Sigmoid colon (tissue), 6 donors: ENCODE measurements at regions not wholly inside any gene's neighbourhood (a gene's known extent, or its start where the extent isn't known, plus 50 kb on each side); places are given as distances from the start of the nearest gene placed in this dataset.

Source experiments
- DNase-seq: peaks from one replicate; pipeline ENCODE4 v3.0.0-alpha.2; 2019
- H3K27ac ChIP-seq, 4 donors: fragments of 200-600 bp; sonication (generic); one replicate each; pipeline ENCODE4 v1.5.1; 2016 to 2019; ENCODE audit warnings: mild to moderate bottlenecking in 1 of 4
- H3K27me3 ChIP-seq, 3 donors: fragments of 200-600 bp; sonication (generic); one replicate each; pipeline ENCODE4 v1.5.1; 2019; ENCODE audit warnings: mild to moderate bottlenecking in 1 of 3
- H3K36me3 ChIP-seq, 4 donors: fragments of 200-600 bp; sonication (generic); one replicate each; pipeline ENCODE4 v1.5.1; 2016 to 2019
- H3K4me1 ChIP-seq, 4 donors: fragments of 200-600 bp; sonication (generic); one replicate each; pipeline ENCODE4 v1.5.1; 2017 to 2019
- H3K4me3 ChIP-seq, 4 donors: fragments of 200-600 bp; sonication (generic); one replicate each; pipeline ENCODE4 v1.5.1; 2017 to 2019; ENCODE audit warnings: mild to moderate bottlenecking in 2 of 4, moderate library complexity in 1 of 4
- H3K9me3 ChIP-seq, 4 donors: fragments of 200-600 bp in 3 of 4; sonication (generic) in 3 of 4; one replicate each; pipeline versions ENCODE4 v1.5.1 to v1.6.1; 2013 to 2019
- CTCF ChIP-seq, 4 experiments: fragments of 450-650 bp in 3 of 4; fragments of 200-600 bp in 1 of 4; IDR thresholded peaks; one replicate each; pipeline ENCODE4 v1.5.1; 2016 to 2019; ENCODE audit warnings: antibody characterized with exemption in 4 of 4, mild to moderate bottlenecking in 3 of 4, moderate library complexity in 2 of 4
- EP300 ChIP-seq, 4 donors: sonication (generic); formaldehyde crosslinking; IDR thresholded peaks; one replicate each; pipeline ENCODE4 v1.6.1; 2017; ENCODE audit warnings: antibody characterized with exemption in 4 of 4
- POLR2A ChIP-seq, 2 donors: fragments of 450-650 bp; IDR thresholded peaks; one replicate each; pipeline ENCODE4 v1.6.1; 2016; ENCODE audit warnings: antibody characterized with exemption in 2 of 2, mild to moderate bottlenecking in 2 of 2, moderate library complexity in 2 of 2
- POLR2AphosphoS5 ChIP-seq, 4 donors: sonication (generic); formaldehyde crosslinking; IDR thresholded peaks; one replicate each; pipeline ENCODE4 v1.6.1; 2017; ENCODE audit warnings: antibody characterized with exemption in 4 of 4
- WGBS, 2 donors: extraction: QIAGEN DNeasy Blood & Tissue Kit; methylation state at CpG; one replicate each; pipeline ENCODE4 v1.1.7; 2013; 5-methylcytosine and 5-hydroxymethylcytosine counted together
- intact Hi-C: fragments of 100-400 bp; cut with DNase I; formaldehyde crosslinking; loops from one replicate; pipeline ENCODE4 v1.15.1; 2023
- donor health status: healthy with polysubstance abuse.
- donor health status: healthy.

- Histone ChIP-seq H3K4me3 (no peak overlapping the region), H3K36me3 (no peaks in the 10 kb centered on the region), H3K27me3 (no peaks in the 10 kb centered on the region), H3K27ac (no peak overlapping the region), H3K4me1 (no peaks in the 10 kb centered on the region), H3K9me3 (peaks cover 0 to 8% (median 5%) of the 10 kb centered on the region in 4 donors)
- intact Hi-C loops, result no loop called here
- 59 to 70% methylated on average over 9 of the region's 9 CpGs for WGBS, 2 donors
- no peak for TF ChIP-seq EP300 (IDR thresholded peaks at IDR 0.05)
- DNase-seq, result peak; percentile 50
These were observed 96.9 kb upstream of the PPP2R2D start for GRCh38 chr10:131803860-131804425.

GRCh38 chr10:131804551-131805295, 96.1 kb upstream of the PPP2R2D start:
- Histone ChIP-seq H3K27me3 (peaks cover 0 to 4% (median 0%) of the 10 kb centered on the region in 3 donors), H3K4me3 (no peak overlapping the region), H3K4me1 (no peaks in the 10 kb centered on the region), H3K27ac (no peak overlapping the region), H3K9me3 (peaks cover 0 to 3% (median under 1%) of the 10 kb centered on the region in 4 donors), H3K36me3 (no peaks in the 10 kb centered on the region)
- intact Hi-C loops, result no loop called here
- WGBS, 2 donors, result 88 to 89% methylated on average over 20 of the region's 20 CpGs
- TF ChIP-seq EP300 (IDR thresholded peaks at IDR 0.05), result no peak
- TF ChIP-seq CTCF (IDR thresholded peaks at IDR 0.05), result no peak
- TF ChIP-seq POLR2A (IDR thresholded peaks at IDR 0.05), result no peak
- TF ChIP-seq POLR2AphosphoS5 (IDR thresholded peaks at IDR 0.05), result no peak
- DNase-seq, result peak; percentile 53

- Histone ChIP-seq H3K9me3 (no peaks in the 10 kb centered on the region), H3K36me3 (no peaks in the 10 kb centered on the region), H3K4me1 (no peaks in the 10 kb centered on the region), H3K27me3 (peaks cover 0 to 7% (median 0%) of the 10 kb centered on the region in 3 donors), H3K27ac (no peak overlapping the region), H3K4me3 (no peak overlapping the region)
- peak; percentile 27 for DNase-seq
- 88% methylated on average over 4 of the region's 4 CpGs for WGBS, 2 donors
- intact Hi-C loops, result no loop called here
- TF ChIP-seq POLR2A (IDR thresholded peaks at IDR 0.05) (no peak), CTCF (IDR thresholded peaks at IDR 0.05) (no peak), EP300 (IDR thresholded peaks at IDR 0.05) (no peak), POLR2AphosphoS5 (IDR thresholded peaks at IDR 0.05) (no peak)
These were observed 95.1 kb upstream of the PPP2R2D start for GRCh38 chr10:131805696-131806095.

GRCh38 chr10:131806146-131806545, 94.7 kb upstream of the PPP2R2D start:
- no peak overlapping the region for H3K27ac ChIP-seq
- intact Hi-C loops, result no loop called here
- H3K4me1 ChIP-seq, result no peaks in the 10 kb centered on the region
- H3K27me3 ChIP-seq, result peaks cover 0 to 12% (median 0%) of the 10 kb centered on the region in 3 donors
- DNase-seq, result peak; percentile 12
- TF ChIP-seq EP300 (IDR thresholded peaks at IDR 0.05) (no peak), POLR2A (IDR thresholded peaks at IDR 0.05) (no peak)
- WGBS, 2 donors, result 82 to 85% methylated on average over 10 of the region's 10 CpGs
- no peaks in the 10 kb centered on the region for H3K9me3 ChIP-seq
- H3K36me3 ChIP-seq, result no peaks in the 10 kb centered on the region
- H3K4me3 ChIP-seq, result no peak overlapping the region

GRCh38 chr10:131806646-131807317, 94.0 kb upstream of the PPP2R2D start:
- Histone ChIP-seq H3K27ac (no peak overlapping the region), H3K9me3 (no peaks in the 10 kb centered on the region)

GRCh38 chr10:131808370-131808930, 92.4 kb upstream of the PPP2R2D start:
- DNase-seq, result peak; percentile 38
- intact Hi-C loops, result no loop called here

More at GRCh38 chr10:131806646-131807317, 94.0 kb upstream of the PPP2R2D start:
- H3K36me3 ChIP-seq, result no peaks in the 10 kb centered on the region
- 79 to 85% methylated on average over 24 of the region's 24 CpGs for WGBS, 2 donors
- DNase-seq, result peak; percentile 35
- intact Hi-C loops, result no loop called here
- H3K4me1 ChIP-seq, result no peaks in the 10 kb centered on the region
- H3K4me3 ChIP-seq, result no peak overlapping the region
- TF ChIP-seq EP300 (IDR thresholded peaks at IDR 0.05), result no peak
- peaks cover 0 to 16% (median 0%) of the 10 kb centered on the region in 3 donors for H3K27me3 ChIP-seq

More at GRCh38 chr10:131808370-131808930, 92.4 kb upstream of the PPP2R2D start:
- H3K27ac ChIP-seq, result no peak overlapping the region
- H3K4me1 ChIP-seq, result no peaks in the 10 kb centered on the region
- no peaks in the 10 kb centered on the region for H3K9me3 ChIP-seq
- H3K36me3 ChIP-seq, result no peaks in the 10 kb centered on the region
- no peak overlapping the region for H3K4me3 ChIP-seq
- WGBS, 2 donors, result 78 to 86% methylated on average over 10 of the region's 10 CpGs
- TF ChIP-seq EP300 (IDR thresholded peaks at IDR 0.05) (no peak), CTCF (IDR thresholded peaks at IDR 0.05) (no peak), POLR2AphosphoS5 (IDR thresholded peaks at IDR 0.05) (no peak), POLR2A (IDR thresholded peaks at IDR 0.05) (no peak)
- peaks cover 0 to 19% (median 0%) of the 10 kb centered on the region in 3 donors for H3K27me3 ChIP-seq
